Left cardiac atrium (tissue), 4 donors: ENCODE measurements at regions not wholly inside any gene's neighbourhood (a gene's known extent, or its start where the extent isn't known, plus 50 kb on each side); places are given as distances from the start of the nearest gene placed in this dataset.
A peak's percentile ranks its signal among the peaks of the same experiment; 100 is the strongest.

Experiments
- ATAC-seq, 2 donors: fragments of 200-7000 bp; cut with Tn5 transposase; one replicate each; pipeline ENCODE4 v1.9.1; 2020; ENCODE audit warnings: mild to moderate bottlenecking in 2 of 2, moderate library complexity in 2 of 2
- DNase-seq: peaks from one replicate; pipeline ENCODE4 v3.0.0-alpha.2; 2020
- intact Hi-C, 2 donors: fragments of 100-400 bp; cut with DNase I; formaldehyde crosslinking; loops; one replicate each; pipeline versions ENCODE4 v1.14.1 to v1.15.1; 2022 to 2023
- donor health status: DM: no; HTN: yes; CAD: no.
- donor health status: DM: no; HTN: yes; CAD: no; lungs with severe emphysema.
- donor health status: DM: yes; HTN: yes; CAD: no.
- donor health status: Dilated cardiomyopathy.

DNA sequence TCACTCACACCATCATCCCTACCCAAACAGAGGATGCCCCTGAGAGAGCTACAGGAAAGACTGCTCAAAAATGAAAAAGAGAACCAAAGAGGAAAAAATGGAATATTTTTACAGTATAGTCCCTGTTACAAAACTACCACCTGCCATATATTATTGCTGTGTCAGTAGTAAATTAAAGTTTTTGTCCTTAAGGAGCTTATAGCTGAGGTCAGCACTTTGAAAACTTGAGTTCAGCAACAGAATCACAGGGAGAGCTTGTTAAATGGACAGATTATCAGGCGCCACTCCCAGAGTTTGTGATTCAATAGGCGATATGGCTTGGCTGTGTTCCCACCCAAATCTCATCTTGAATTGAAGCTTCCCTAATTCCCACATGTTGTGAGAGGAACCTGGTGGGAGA, 71.9 kb upstream of the FAM9A start:
- intact Hi-C loops, result no loop called here
- no peak for ATAC-seq
- DNase-seq, result no peak

DNA sequence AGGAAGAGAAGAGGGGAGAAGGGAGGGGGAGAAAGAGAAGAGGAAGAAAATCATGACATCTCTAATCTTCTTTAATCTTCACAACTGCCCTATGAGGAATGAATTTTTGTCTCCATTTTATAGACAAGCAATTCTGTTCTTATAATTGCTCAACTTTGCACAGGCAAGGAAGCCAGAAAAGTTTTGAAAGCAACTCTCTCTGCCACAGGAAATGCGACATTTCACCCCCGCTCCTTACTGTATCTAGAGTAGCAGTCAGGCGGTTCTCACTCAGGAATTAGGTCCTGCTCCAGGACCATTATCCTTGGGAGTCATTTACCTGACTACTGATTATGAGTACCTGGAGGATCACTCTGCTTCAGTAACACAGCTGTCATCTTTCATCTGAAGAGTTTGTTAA, 69.2 kb upstream of the FAM9A start:
- DNase-seq, result no peak
- peak in 1 of 2 donors; percentile 53 for ATAC-seq
- intact Hi-C loops, result no loop called here

DNA sequence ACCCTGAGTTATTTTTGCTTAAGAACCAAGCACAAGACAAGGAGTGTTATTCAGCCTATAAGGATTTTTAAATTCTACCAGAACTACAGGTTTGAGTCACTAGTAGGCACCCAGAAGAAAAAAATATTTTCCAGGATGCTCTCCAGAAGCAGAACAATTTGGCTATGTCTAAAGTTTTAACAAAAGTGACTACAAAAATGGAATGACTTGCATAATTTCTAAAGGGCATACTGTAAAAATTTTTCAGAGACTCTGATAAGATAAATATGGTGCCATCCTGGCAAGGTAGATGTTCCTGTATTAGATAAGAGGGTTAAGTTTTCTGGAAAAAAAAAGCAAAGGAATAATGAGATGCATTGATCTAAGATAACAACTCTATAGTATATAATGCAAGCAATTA, 68.6 kb upstream of the FAM9A start:
- ATAC-seq (no peak), DNase-seq (no peak)
- intact Hi-C loops, result no loop called here

DNA sequence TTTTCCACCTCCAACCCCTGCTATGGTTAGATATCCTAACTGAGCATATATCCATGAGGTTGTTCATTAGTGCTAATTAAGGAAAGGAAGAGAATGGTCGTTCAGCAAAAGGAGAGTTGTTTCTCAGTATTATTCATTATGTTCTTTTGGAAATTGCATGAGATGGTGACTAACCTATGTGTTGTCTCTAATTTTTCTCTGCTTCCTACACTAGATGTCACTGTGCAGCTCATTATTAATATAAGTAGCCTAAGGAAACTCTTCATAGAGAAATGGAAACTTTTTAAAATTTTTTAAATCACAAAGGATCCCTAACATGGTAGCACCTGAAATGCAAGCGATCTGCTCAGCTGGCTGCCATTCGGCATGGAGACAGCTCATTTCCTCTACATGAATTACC, 67.7 kb upstream of the FAM9A start:
- intact Hi-C loops, result no loop called here
- no peak for ATAC-seq
- no peak for DNase-seq

DNA sequence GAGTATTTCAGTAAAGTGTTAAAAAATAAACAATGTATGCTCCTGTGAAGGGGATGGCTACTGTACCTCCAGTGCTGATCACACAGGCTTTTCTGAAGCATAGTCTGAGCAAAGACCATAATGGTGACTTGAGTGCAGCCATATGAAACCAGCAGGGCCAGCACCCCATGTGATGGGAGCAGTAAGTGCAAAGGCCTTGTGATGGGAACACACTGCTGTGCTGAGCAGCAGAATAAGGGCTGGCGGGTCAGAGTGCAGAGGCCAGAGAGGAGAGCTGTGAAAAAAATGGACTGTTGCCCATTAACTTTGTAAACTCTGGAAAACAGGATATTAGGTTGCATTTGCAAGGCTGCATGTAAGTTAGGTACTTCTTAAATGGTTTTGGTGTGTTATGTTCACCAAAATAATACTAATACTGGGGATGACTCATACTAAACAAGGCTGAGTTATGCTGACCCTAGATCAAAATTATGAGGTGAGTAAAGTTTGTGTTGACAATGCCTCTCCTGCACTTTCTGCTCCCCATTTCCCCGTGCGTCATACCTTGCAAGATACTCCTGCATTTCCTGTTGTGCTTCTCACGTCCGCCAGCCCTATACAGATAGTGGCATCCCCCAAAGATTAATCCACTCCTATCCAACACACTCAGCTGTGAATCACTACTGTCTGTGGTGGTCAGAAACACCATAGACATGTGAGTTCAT, 67.0 kb upstream of the FAM9A start:
- intact Hi-C loops, result no loop called here
- ATAC-seq (no peak), DNase-seq (no peak)

DNA sequence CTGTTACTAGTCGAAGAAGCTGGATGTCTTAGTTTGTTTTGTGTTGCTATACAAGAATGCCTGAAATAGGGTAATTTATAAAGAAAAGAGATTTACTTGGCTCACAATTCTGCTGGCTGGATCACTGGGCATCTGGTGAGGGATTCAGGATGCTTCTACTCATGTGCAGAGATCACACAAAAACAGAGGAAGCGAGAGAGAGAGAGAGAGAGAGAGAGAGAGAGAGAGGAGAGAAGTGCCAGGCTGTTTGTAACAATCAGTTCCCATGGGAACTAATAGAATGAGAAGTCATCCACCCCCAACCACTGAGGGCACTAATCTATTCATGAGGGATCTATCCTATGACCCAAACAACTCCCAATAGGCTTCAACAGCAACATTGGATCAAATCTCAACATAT, 66.2 kb upstream of the FAM9A start:
- ATAC-seq, result no peak
- intact Hi-C loops, result no loop called here
- no peak for DNase-seq

DNA sequence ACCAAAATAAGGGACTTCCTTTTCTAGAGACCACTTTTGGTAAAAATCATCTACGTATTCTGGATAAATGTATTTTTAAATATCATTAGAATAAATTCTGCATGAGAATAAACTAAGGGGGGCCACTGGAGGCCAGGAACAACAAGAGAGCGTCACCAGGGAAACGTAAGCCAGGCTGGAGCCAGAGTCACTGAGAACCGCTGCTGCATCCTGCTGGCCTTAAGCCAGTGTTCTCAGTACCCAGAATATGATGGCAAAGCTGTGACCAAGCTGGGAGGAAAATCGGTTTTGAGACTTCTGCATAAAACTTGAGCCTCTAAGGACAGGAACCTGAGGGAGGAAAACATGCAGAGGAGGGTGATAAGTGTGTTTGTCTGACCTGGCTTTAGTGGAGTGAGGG, 63.0 kb upstream of the FAM9A start:
- intact Hi-C loops, result no loop called here
- DNase-seq (no peak), ATAC-seq (no peak)

DNA sequence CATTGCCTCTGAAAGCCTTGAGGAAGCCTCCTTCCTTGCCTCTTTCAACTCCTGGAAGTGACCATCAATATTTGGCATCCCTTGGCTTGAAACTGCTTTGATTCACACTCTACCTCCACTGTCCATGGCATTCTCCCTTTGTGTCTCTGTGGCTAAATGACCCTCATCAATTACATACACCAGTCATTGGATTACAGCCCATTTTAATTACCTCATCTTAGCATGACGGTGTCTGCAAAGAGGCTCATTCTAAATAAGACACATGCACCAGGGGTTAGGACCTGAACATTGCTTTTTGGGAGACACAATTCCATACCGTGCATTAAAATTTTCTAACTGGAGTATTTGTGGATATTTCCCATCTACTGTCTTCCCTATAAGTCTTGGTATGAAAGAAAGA, 60.7 kb upstream of the FAM9A start:
- no peak for ATAC-seq
- DNase-seq, result no peak
- intact Hi-C loops, result no loop called here

DNA sequence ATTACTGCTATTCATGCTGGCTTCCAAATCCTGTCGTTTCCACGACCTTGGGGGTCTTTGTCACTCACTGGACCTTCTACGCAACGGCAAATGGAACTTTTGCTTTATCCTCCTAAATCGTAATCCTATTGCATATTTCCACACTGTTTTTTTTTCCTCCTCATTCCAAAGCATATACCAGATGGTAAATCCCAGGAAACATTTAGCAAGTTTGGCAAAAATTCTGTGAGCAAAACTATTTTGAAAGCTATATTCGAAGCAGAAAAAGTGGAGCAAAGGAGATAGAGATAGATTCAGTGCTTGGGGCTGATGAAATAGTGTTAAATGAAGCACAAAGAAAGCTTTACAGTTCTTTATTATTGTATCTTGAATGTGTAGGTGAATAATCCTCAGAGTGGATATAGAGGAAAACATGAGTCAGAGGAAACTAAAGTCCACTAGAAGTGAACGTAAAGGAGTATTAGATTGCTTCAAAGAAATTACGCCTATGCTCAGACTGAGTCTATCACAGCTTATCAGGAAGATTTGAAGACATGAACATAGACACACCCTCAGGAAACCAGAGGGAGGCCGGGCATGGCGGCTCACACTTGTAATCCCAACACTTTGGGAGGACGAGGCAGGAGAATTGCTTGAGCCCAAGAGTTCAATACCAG, 50.2 kb upstream of the FAM9A start:
- no peak for DNase-seq
- no peak for ATAC-seq
- intact Hi-C loops, result no loop called here
